ENCODE measurements at regions not wholly inside any gene's neighbourhood (a gene's known extent, or its start where the extent isn't known, plus 50 kb on each side); places are given as distances from the start of the nearest gene placed in this dataset.

GRCh38 chr15:93467337-93467736 lies 378.3 kb upstream of the RGMA start:
- TF ChIP-seq POLR2A (IDR thresholded peaks at IDR 0.05) (no peak), CTCF (IDR thresholded peaks at IDR 0.05) (no peak)
- H3K9me3 ChIP-seq, result no peaks in the 10 kb centered on the region
- H3K27me3 ChIP-seq, result no peaks in the 10 kb centered on the region
- H3K27ac ChIP-seq, result no peak overlapping the region
- H3K4me3 ChIP-seq, result no peak overlapping the region
- peak in 1 of 3 donors; percentile 62 for DNase-seq
- no peaks in the 10 kb centered on the region for H3K4me1 ChIP-seq
- no peaks in the 10 kb centered on the region for H3K36me3 ChIP-seq

GRCh38 chr15:93466380-93466779 lies 377.4 kb upstream of the RGMA start:
- Histone ChIP-seq H3K36me3 (no peaks in the 10 kb centered on the region), H3K4me1 (no peaks in the 10 kb centered on the region), H3K27ac (no peak overlapping the region), H3K27me3 (no peaks in the 10 kb centered on the region), H3K9me3 (no peaks in the 10 kb centered on the region), H3K4me3 (no peak overlapping the region)
- DNase-seq, result no peak
- TF ChIP-seq CTCF (IDR thresholded peaks at IDR 0.05) (no peak), POLR2A (IDR thresholded peaks at IDR 0.05) (no peak)

GRCh38 chr15:93462690-93463089 lies 373.7 kb upstream of the RGMA start:
- Histone ChIP-seq H3K4me3 (no peak overlapping the region), H3K36me3 (no peaks in the 10 kb centered on the region), H3K9me3 (no peaks in the 10 kb centered on the region), H3K4me1 (no peaks in the 10 kb centered on the region), H3K27ac (no peak overlapping the region), H3K27me3 (no peaks in the 10 kb centered on the region)
- DNase-seq, result no peak
- TF ChIP-seq CTCF (IDR thresholded peaks at IDR 0.05) (no peak), POLR2A (IDR thresholded peaks at IDR 0.05) (no peak)

GRCh38 chr15:93460717-93461116 lies 371.7 kb upstream of the RGMA start:
- Histone ChIP-seq H3K4me3 (no peak overlapping the region), H3K27ac (no peak overlapping the region), H3K36me3 (no peaks in the 10 kb centered on the region), H3K9me3 (no peaks in the 10 kb centered on the region), H3K27me3 (no peaks in the 10 kb centered on the region), H3K4me1 (no peaks in the 10 kb centered on the region)
- no peak for DNase-seq
- TF ChIP-seq CTCF (IDR thresholded peaks at IDR 0.05) (no peak), POLR2A (IDR thresholded peaks at IDR 0.05) (no peak)

- no peaks in the 10 kb centered on the region for H3K27me3 ChIP-seq
- H3K4me1 ChIP-seq, result no peaks in the 10 kb centered on the region
- no peak for TF ChIP-seq CTCF (IDR thresholded peaks at IDR 0.05)
- TF ChIP-seq POLR2A (IDR thresholded peaks at IDR 0.05), result no peak
- no peak for DNase-seq
- H3K4me3 ChIP-seq, result no peak overlapping the region
- no peak overlapping the region for H3K27ac ChIP-seq
- no peaks in the 10 kb centered on the region for H3K36me3 ChIP-seq
- no peaks in the 10 kb centered on the region for H3K9me3 ChIP-seq
Measured at GRCh38 chr15:93459396-93459795, 370.4 kb upstream of the RGMA start.

- H3K27ac ChIP-seq, result no peak overlapping the region
- no peaks in the 10 kb centered on the region for H3K27me3 ChIP-seq
- no peak for DNase-seq
- no peaks in the 10 kb centered on the region for H3K36me3 ChIP-seq
- H3K4me1 ChIP-seq, result no peaks in the 10 kb centered on the region
- no peaks in the 10 kb centered on the region for H3K9me3 ChIP-seq
- no peak overlapping the region for H3K4me3 ChIP-seq
- TF ChIP-seq CTCF (IDR thresholded peaks at IDR 0.05), result no peak
- TF ChIP-seq POLR2A (IDR thresholded peaks at IDR 0.05), result no peak
Measured at GRCh38 chr15:93458597-93458996, 369.6 kb upstream of the RGMA start.
